GM19397 (cell line): ENCODE measurements at regions not wholly inside any gene's neighbourhood (a gene's known extent, or its start where the extent isn't known, plus 50 kb on each side); places are given as distances from the start of the nearest gene placed in this dataset.
"Not testable (repeated sequence)": the region's sequence is repeated elsewhere in the genome, so short reads cannot be mapped to it uniquely, and the experiment has no call there.

Experiments
- ATAC-seq: cut with Tn5 transposase; IDR thresholded peaks from one replicate; pipeline ENCODE4 v1.9.1; 2021; ENCODE audit warnings: mild to moderate bottlenecking, moderate library complexity; ENCODE audit not compliant: unreplicated experiment

GRCh38 chr6:119845161-119845560 lies 495.6 kb upstream of the MAN1A1 start:
- no peak for ATAC-seq

- ATAC-seq: no peak
Observed at GRCh38 chr6:119844387-119844786, 494.8 kb upstream of the MAN1A1 start.

- ATAC-seq: no peak
Observed at GRCh38 chr6:119842191-119842590, 492.6 kb upstream of the MAN1A1 start.

- ATAC-seq: no peak
Observed at GRCh38 chr6:119838043-119838442, 488.5 kb upstream of the MAN1A1 start.

- ATAC-seq: no peak
Observed at GRCh38 chr6:119834418-119834817, 484.9 kb upstream of the MAN1A1 start.

- no peak for ATAC-seq
Observed at GRCh38 chr6:119832411-119832810, 482.9 kb upstream of the MAN1A1 start.

GRCh38 chr6:119830494-119831295 lies 481.1 kb upstream of the MAN1A1 start:
- no peak for ATAC-seq

- ATAC-seq: no peak
Observed at GRCh38 chr6:119830069-119830468, 480.5 kb upstream of the MAN1A1 start.

GRCh38 chr6:119829499-119829898 lies 479.9 kb upstream of the MAN1A1 start:
- ATAC-seq: not testable (repeated sequence)

GRCh38 chr6:119829006-119829405 lies 479.4 kb upstream of the MAN1A1 start:
- ATAC-seq: no peak

GRCh38 chr6:119821380-119821779 lies 471.8 kb upstream of the MAN1A1 start:
- no peak for ATAC-seq

GRCh38 chr6:119818876-119819275 lies 469.3 kb upstream of the MAN1A1 start:
- ATAC-seq: no peak

- ATAC-seq: no peak
Observed at GRCh38 chr6:119814609-119815400, 465.2 kb upstream of the MAN1A1 start.

GRCh38 chr6:119802464-119802863 lies 452.9 kb upstream of the MAN1A1 start:
- ATAC-seq: no peak

GRCh38 chr6:119801056-119801455 lies 451.5 kb upstream of the MAN1A1 start:
- no peak for ATAC-seq

GRCh38 chr6:119800526-119800925 lies 451.0 kb upstream of the MAN1A1 start:
- ATAC-seq: no peak

GRCh38 chr6:119799596-119800509 lies 450.3 kb upstream of the MAN1A1 start:
- no peak for ATAC-seq

- no peak for ATAC-seq
Observed at GRCh38 chr6:119791736-119792135, 442.2 kb upstream of the MAN1A1 start.

GRCh38 chr6:119781365-119781764 lies 431.8 kb upstream of the MAN1A1 start:
- ATAC-seq: no peak

- no peak for ATAC-seq
Observed at GRCh38 chr6:119768201-119768600, 418.6 kb upstream of the MAN1A1 start.
